GM12892 (cell line): ENCODE measurements at regions not wholly inside any gene's neighbourhood (a gene's known extent, or its start where the extent isn't known, plus 50 kb on each side); places are given as distances from the start of the nearest gene placed in this dataset.

Experiments used
- POLR2A ChIP-seq: IDR thresholded peaks from 2 replicates; pipeline ENCODE4 v1.6.1; 2011; ENCODE audit warnings: low read depth, low read length, control low read depth
- POLR2AphosphoS5 ChIP-seq: IDR thresholded peaks from 2 replicates; pipeline ENCODE4 v1.6.1; 2011; ENCODE audit warnings: low read depth, low read length, control low read depth
- TAF1 ChIP-seq: IDR thresholded peaks from 2 replicates; pipeline ENCODE4 v1.6.1; 2011; ENCODE audit warnings: low read depth, mild to moderate bottlenecking, control low read depth, low read length, borderline replicate concordance

DNA sequence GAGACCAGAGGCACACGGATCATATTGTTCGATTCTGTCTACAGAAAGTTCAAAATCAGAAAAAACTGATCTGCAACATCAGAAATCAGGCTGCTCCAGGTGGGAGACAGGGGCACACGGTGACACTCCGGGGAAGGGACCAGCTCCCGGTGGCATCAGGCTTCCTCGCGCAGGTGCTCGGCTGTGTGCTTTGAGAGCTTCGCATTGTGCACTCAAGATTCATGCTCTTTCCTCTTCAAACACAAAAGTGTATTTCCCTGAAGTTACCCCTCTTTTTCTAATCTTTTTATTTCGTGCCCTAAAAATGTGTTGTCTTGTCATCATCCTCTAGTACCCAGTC is 108.1 kb downstream of the DLL1 start:
- TF ChIP-seq POLR2AphosphoS5 (no peak), POLR2A (no peak), TAF1 (no peak)
